GM12878 (cell line): ENCODE measurements at regions not wholly inside any gene's neighbourhood (a gene's known extent, or its start where the extent isn't known, plus 50 kb on each side); places are given as distances from the start of the nearest gene placed in this dataset.

Source experiments
- ATAC-seq: fragments of 200-7000 bp; cut with Tn5 transposase; 3 replicates; pipeline ENCODE4 v1.9.1; 2020; ENCODE audit warnings: mild to moderate bottlenecking, moderate library complexity
- BruUV-seq: library from RNA; stranded (reverse); fragments of 400-500 nt; replicated peaks from 2 replicates; lab custom pipeline; 2021; lab: Mats Ljungman, UMichigan
- CTCF ChIA-PET: fragments of 300-600 bp; sonication (Branson Sonifier 250); formaldehyde crosslinking; extraction: SDS; loops from one replicate; lab custom pipeline; 2021; ENCODE audit warnings: inconsistent platforms; lab: Yijun Ruan, JAX
- POLR2A ChIA-PET: fragments of 350-600 bp; formaldehyde crosslinking; extraction: SDS; loops from one replicate; lab custom pipeline; 2021; ENCODE audit warnings: inconsistent platforms; lab: Charles Lee
- RAD21 ChIA-PET: fragments of 300-600 bp; sonication (Branson Sonifier 250); formaldehyde crosslinking; loops from one replicate; lab custom pipeline; 2023; ENCODE audit warnings: antibody characterized with exemption; ENCODE audit not compliant: unreplicated experiment; lab: Charles Lee
- SMC1A ChIA-PET: fragments of 300-600 bp; sonication (Branson Sonifier 250); formaldehyde crosslinking; loops from one replicate; lab custom pipeline; 2023; ENCODE audit not compliant: unreplicated experiment, uncharacterized antibody; lab: Charles Lee
- DNase-seq: peaks from one replicate; pipeline ENCODE4 v3.0.0-alpha.2; 2011; ENCODE audit warnings: low read depth, low spot score
- FAIRE-seq: peaks from 3 replicates; lab custom pipeline; 2011; peaks lifted over from hg19 to GRCh38; lab: Jason Lieb, UNC
- H2AFZ ChIP-seq: 2 replicates; pipeline ENCODE4 v1.6.0; 2011; ENCODE audit warnings: low read depth, low read length, control low read depth; ENCODE audit not compliant: control insufficient read depth
- H3K27ac ChIP-seq: 2 replicates; pipeline ENCODE4 v1.5.1; 2011; ENCODE audit warnings: control low read depth; ENCODE audit not compliant: control insufficient read depth, insufficient read depth
- H3K27me3 ChIP-seq, 2 experiments: replicated peaks in 1 of 2; 2 replicates each; pipeline versions ENCODE4 v1.6.0 to v1.6.1; 2011; ENCODE audit warnings: low read length in 1 of 2; ENCODE audit not compliant: control insufficient read depth in 2 of 2, insufficient read depth in 2 of 2
- H3K36me3 ChIP-seq, 2 experiments: 2 replicates each; pipeline ENCODE4 v1.5.1; 2011; ENCODE audit warnings: low read length in 1 of 2; ENCODE audit not compliant: control insufficient read depth in 2 of 2, insufficient read depth in 2 of 2
- H3K4me1 ChIP-seq: 2 replicates; pipeline ENCODE4 v1.6.1; 2011; ENCODE audit warnings: mild to moderate bottlenecking, low read length, moderate library complexity, mixed read lengths; ENCODE audit not compliant: control insufficient read depth, insufficient read depth
- H3K4me2 ChIP-seq: 2 replicates; pipeline ENCODE4 v1.6.0; 2011; ENCODE audit warnings: control low read depth; ENCODE audit not compliant: control insufficient read depth, insufficient read depth
- H3K4me3 ChIP-seq: fragments of 200-600 bp; sonication (generic); 2 replicates; pipeline ENCODE4 v1.5.1; 2016
- H3K79me2 ChIP-seq: 2 replicates; pipeline ENCODE4 v1.6.0; 2011; ENCODE audit warnings: low read length; ENCODE audit not compliant: control insufficient read depth, insufficient read depth
- H3K9ac ChIP-seq: 2 replicates; pipeline ENCODE4 v1.8.0; 2011; ENCODE audit warnings: low read length, control low read depth, mixed read lengths; ENCODE audit not compliant: control insufficient read depth, insufficient read depth
- H3K9me3 ChIP-seq: replicated peaks from 3 replicates; pipeline ENCODE4 v1.5.1; 2011; ENCODE audit warnings: mild to moderate bottlenecking, low read length; ENCODE audit not compliant: control insufficient read depth, insufficient read depth
- H4K20me1 ChIP-seq: 2 replicates; pipeline ENCODE4 v1.6.0; 2011; ENCODE audit not compliant: control insufficient read depth, insufficient read depth
- BACH1 ChIP-seq: fragments of 450-650 bp; IDR thresholded peaks from 2 replicates; pipeline ENCODE4 v1.6.1; 2017; ENCODE audit warnings: mild to moderate bottlenecking, borderline replicate concordance
- ETV6 ChIP-seq, 2 experiments: fragments of 450-650 bp in 1 of 2; IDR thresholded peaks in 1 of 2; conservative IDR thresholded peaks in 1 of 2; 2 replicates each; pipeline ENCODE4 v1.6.1; 2014; ENCODE audit warnings: antibody characterized with exemption in 1 of 2, borderline replicate concordance in 1 of 2, low read depth in 1 of 2, mild to moderate bottlenecking in 1 of 2, moderate library complexity in 1 of 2
- GATAD2B ChIP-seq: fragments of 450-650 bp; conservative IDR thresholded peaks from 2 replicates; pipeline ENCODE4 v1.6.1; 2017; ENCODE audit warnings: low read depth, mild to moderate bottlenecking, moderate library complexity
- HDAC6 ChIP-seq: fragments of 200-600 bp; sonication (generic); IDR thresholded peaks from one replicate; pipeline ENCODE4 v1.8.0; 2017; ENCODE audit warnings: antibody characterized with exemption; ENCODE audit not compliant: unreplicated experiment
- IRF3 ChIP-seq: fragments of 450-650 bp; IDR thresholded peaks from 2 replicates; pipeline ENCODE4 v1.6.1; 2014; ENCODE audit warnings: mild to moderate bottlenecking
- IRF5 ChIP-seq: fragments of 450-650 bp; IDR thresholded peaks from 2 replicates; pipeline ENCODE4 v1.6.1; 2017; ENCODE audit warnings: borderline replicate concordance
- KLF5 ChIP-seq: fragments of 450-650 bp; IDR thresholded peaks from 2 replicates; pipeline ENCODE4 v1.6.1; 2014; ENCODE audit warnings: mild to moderate bottlenecking; ENCODE audit not compliant: partially characterized antibody
- NBN ChIP-seq: fragments of 450-650 bp; IDR thresholded peaks from 2 replicates; pipeline ENCODE4 v1.6.1; 2016
- NFYB ChIP-seq: IDR thresholded peaks from 2 replicates; pipeline ENCODE4 v1.6.1; 2011; ENCODE audit warnings: low read depth, mild to moderate bottlenecking, low read length, improper control_type of control experiment, moderate library complexity; ENCODE audit not compliant: insufficient read depth
- NRF1 ChIP-seq: conservative IDR thresholded peaks from 2 replicates; pipeline ENCODE4 v1.6.1; 2011; ENCODE audit warnings: mild to moderate bottlenecking, low read depth, low read length, improper control_type of control experiment
- SMARCA5 ChIP-seq: fragments of 450-650 bp; IDR thresholded peaks from 2 replicates; pipeline ENCODE4 v1.6.1; 2017; ENCODE audit warnings: mild to moderate bottlenecking
- ZBTB11 ChIP-seq: fragments of 450-650 bp; formaldehyde crosslinking; IDR thresholded peaks from 2 replicates; pipeline ENCODE4 v1.5.0; 2022; ENCODE audit warnings: mild to moderate bottlenecking, missing genetic modification characterization
- ZNF24 ChIP-seq: fragments of 450-650 bp; IDR thresholded peaks from 2 replicates; pipeline ENCODE4 v1.6.1; 2017; ENCODE audit warnings: antibody characterized with exemption, mild to moderate bottlenecking
- WGBS: methylation state at CpG from one replicate; pipeline ENCODE4 v1.1.6; 2016; ENCODE audit warnings: low lambda C conversion rate; ENCODE audit not compliant: insufficient replicate concordance, insufficient coverage; ENCODE audit errors: missing lambda C conversion rate; 5-methylcytosine and 5-hydroxymethylcytosine counted together
- in situ Hi-C: fragments of 300-500 bp; cut with MboI; formaldehyde crosslinking; loops from 9 replicates; pipeline ENCODE4 v1.14.3; 2018; ENCODE audit warnings: mixed read lengths
- intact Hi-C: fragments of 100-400 bp; cut with micrococcal nuclease; formaldehyde crosslinking; loops from one replicate; pipeline ENCODE4 v1.14.2; 2022; ENCODE audit not compliant: unreplicated experiment

- no peak for FAIRE-seq
- ATAC-seq: no peak
These were observed 191.0 kb upstream of the FLRT2 start for GRCh38 chr14:85338895-85339294.

More at GRCh38 chr14:85338895-85339294, 191.0 kb upstream of the FLRT2 start:
- Histone ChIP-seq H3K4me1 (no peaks in the 10 kb centered on the region), H4K20me1 (no peaks in the 10 kb centered on the region), H3K4me3 (no peak overlapping the region), H2AFZ (no peak overlapping the region), H3K9me3 (no peaks in the 10 kb centered on the region), H3K27me3 (no peaks in the 10 kb centered on the region), H3K36me3 (no peaks in the 10 kb centered on the region), H3K27ac (no peak overlapping the region), H3K9ac (no peak overlapping the region), H3K4me2 (no peak overlapping the region), H3K79me2 (no peaks in the 10 kb centered on the region)
- POLR2A ChIA-PET: no interaction called here
- 10% methylated on average over 2 of the region's 2 CpGs for WGBS
- no TSS peak for BruUV-seq
- TF ChIP-seq IRF5 (no peak), ETV6 (conservative IDR thresholded peaks at IDR 0.05 in 1 of 2, IDR thresholded peaks at IDR 0.05 in 1 of 2; ENCODE audit: borderline replicate concordance in 1 of 2, low read depth in 1 of 2) (no peak), ZBTB11 (CRISPR knock-in tag) (no peak), NFYB (no peak), HDAC6 (no peak), NBN (no peak), ZNF24 (no peak), NRF1 (no peak), GATAD2B (no peak), SMARCA5 (no peak), KLF5 (no peak), IRF3 (no peak), BACH1 (no peak)
- in situ Hi-C loops: no loop called here
- CTCF ChIA-PET: no interaction called here
- SMC1A ChIA-PET: no interaction called here
- intact Hi-C loops: no loop called here
- DNase-seq: no peak
- RAD21 ChIA-PET: no interaction called here
